ENCODE measurements at regions not wholly inside any gene's neighbourhood (a gene's known extent, or its start where the extent isn't known, plus 50 kb on each side); places are given as distances from the start of the nearest gene placed in this dataset.

DNA sequence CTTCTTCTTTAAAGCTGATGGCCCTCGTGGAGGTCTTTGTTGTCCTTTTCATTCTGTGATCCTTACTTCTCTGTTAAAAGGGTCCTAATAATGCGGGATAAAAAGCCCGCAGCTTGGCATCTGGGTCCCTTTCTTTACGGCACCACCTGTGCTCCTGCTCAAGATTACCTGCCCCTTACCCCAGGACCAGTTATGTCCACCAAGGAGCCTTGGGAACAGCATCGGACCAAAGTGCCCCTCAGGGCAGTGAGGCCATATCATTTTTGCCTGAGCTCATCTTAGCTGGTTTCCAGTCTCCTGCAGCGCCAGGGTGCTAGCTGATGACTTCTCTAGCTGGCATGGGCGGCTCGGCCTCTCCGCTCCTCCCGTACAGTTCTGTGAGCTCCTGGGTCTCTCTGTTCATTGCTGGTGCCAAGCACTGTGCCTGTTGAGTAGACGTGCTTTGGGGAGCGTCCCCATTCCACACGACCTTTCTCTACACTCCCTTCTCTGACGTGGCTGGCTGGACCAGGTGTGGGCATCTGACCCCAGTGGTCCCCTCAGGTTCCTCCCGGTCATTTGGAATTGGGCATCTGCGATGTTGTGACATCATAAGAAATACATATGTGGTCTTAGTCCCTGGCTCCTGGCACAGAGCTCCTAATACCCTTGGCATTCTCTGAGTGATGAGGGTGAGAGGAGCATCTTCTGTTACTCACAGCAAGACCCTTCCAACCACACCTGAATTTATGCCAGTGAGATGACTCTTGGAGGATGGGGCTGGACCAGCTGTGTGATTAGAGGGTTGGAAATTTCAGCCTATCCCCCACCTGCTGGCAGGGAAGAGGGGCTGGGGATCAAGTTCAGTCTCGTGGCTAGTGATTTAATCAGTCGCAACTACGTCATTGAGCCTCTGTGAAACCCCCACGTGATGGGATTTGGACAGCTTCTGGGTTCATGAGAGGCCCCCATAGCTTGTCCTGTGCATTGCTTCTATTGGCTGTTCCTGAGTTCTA is 134.2 kb upstream of the HS6ST1 start:
- DNase-seq, result no peak

DNA sequence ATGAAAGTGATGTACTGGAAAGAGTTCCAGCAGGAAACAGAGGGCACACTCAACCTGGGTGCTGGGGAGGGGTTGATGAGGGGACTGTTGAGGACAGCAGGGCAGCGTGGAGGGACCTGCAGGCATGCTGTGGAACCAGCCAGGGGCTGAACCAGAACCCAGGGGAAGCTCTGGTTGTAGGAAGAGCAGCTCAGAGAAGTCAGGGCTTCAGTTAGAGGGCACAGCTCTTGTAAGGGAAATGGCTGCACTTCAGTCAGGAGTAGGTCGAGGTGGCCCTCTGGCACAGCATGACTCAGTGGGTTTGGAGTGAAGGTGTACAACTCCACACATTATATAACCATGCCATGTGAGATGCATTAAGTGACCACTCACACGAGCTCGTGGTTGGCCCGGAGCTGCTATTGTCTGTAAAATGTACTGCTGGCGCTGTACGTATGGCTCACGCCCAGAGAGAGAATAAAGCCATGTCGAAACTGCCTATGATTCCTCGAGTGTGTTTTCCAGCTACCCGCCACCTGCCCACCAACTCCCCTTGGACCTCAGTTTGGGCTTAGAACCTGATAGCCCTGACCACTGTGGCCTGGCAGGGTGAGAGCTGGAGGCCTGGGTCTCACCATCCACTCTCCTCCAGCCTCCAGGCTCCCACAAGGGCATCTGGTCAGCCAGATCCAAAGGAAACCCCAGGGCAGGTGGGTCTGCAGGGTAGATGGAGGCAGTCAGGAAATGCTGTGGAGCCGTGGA is 136.5 kb upstream of the HS6ST1 start:
- no peak for DNase-seq

DNA sequence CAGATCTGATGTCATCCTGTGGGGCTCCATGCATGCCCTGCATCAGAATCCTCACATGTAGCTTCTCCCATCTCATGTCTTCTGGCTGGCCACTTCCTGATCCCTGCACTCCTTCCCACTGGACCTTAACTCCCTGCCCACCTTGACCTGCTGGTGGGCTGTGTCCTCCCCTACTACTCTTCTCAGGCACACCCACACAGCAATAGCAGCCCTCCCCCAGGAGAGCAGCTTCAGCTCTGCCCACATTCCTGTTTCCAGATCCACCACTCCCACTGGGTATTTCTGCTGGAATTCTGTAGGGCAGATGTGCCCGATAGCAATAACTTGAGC is 137.0 kb upstream of the HS6ST1 start:
- no peak for DNase-seq

DNA sequence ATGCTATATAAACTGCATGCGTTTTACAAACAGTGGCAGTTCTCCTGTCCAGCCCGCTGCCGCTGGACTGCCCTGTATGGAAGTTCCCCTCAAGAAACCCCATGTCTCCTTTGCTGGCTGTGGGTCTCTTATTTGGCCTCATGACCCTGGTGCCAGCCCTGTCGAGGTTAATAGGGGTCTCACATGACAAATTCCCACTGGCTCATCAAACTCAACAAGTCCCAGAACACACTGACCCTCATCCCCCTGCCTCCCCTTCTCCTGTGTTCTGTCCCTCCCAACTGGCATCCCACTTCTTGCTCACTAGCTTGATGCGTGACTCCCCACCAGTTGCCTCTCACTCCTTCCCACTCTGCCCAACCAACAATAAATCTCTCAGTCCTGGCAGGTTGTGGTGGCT is 137.6 kb upstream of the HS6ST1 start:
- DNase-seq, result no peak

DNA sequence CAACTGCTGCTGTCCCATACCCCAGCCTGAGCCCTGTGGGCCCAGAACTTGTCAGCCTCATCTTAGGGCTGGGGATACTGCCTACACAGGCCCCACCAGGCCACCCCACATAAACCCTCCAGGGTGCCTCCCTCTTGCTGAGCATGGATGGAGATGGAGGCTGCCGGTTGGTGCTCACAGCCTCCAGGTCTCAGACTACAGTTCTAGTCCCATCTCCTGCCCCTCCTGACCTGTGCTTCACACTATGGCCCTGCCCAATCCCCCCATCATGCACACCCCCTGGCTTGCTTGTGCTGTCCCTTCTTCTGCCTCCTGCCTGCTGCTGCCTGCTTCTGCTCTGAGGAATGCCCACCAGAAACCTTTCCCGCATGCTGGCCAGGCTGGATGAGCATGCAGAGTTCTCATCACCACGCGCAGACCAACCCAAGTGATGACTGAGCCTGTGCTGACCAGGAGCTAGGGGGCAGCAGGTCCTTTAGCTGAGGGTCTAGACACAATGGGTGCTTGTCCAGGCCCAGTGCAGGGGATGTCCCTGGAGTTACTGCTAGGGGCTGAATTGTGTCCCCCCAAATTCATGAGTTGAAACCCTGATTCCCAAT is 138.4 kb upstream of the HS6ST1 start:
- DNase-seq, result no peak

DNA sequence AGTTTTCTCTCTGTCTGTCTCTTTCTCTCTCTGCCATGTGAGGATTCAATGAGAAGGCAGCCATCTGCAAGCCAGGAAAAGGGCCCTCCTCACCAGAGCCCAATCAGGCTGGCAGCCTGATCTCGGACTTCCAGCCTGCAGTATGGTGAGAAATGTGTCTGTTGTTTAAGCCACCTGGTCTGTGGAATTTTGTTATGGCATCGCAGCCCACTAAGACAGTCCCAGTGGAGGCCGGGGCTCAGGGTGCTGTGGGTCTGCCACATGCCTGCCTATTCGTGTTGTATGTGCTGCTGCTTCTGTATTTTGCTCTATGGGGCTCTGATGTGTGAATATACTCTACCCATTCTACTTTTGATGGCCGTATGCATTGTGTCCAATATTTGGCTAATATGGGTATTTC is 139.0 kb upstream of the HS6ST1 start:
- DNase-seq, result no peak

DNA sequence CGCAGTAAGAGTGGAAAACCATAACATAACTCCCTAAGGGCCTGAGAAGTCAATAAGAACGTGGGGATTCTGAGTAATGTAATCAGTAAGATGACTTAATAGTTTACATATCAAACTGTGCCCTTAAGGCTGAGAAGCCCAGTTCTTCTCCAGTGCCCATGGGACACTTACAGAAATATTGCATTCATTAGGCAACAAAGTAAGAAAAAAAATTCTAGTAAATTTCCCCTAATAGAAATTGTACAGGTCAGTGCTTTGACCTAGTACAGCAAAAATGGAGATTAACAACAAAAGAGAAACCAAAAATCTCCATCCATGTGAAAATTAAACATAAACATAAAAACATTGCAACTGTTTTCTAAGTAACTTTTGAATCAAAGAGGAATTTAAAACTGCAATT is 139.8 kb upstream of the HS6ST1 start:
- no peak for DNase-seq

DNA sequence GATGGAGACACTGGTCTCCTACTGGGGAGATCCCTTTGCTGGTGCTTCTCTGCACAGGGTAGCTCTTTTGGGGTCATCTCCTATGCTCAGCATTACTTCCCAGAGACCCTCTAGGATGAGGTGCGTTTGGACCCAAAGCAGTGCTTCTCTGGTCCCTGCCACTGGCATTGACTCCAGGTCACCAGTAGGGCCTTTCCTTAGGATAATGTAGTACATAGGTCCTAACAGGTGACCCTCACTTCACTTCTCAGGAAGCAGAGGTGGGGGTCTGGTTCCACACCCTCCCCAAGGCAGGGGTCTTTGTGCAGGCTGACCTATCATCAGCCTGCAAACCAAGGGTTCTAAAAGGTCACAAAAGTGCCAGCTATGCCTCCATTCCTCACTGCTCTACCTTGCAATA is 145.8 kb upstream of the HS6ST1 start:
- no peak for DNase-seq

DNA sequence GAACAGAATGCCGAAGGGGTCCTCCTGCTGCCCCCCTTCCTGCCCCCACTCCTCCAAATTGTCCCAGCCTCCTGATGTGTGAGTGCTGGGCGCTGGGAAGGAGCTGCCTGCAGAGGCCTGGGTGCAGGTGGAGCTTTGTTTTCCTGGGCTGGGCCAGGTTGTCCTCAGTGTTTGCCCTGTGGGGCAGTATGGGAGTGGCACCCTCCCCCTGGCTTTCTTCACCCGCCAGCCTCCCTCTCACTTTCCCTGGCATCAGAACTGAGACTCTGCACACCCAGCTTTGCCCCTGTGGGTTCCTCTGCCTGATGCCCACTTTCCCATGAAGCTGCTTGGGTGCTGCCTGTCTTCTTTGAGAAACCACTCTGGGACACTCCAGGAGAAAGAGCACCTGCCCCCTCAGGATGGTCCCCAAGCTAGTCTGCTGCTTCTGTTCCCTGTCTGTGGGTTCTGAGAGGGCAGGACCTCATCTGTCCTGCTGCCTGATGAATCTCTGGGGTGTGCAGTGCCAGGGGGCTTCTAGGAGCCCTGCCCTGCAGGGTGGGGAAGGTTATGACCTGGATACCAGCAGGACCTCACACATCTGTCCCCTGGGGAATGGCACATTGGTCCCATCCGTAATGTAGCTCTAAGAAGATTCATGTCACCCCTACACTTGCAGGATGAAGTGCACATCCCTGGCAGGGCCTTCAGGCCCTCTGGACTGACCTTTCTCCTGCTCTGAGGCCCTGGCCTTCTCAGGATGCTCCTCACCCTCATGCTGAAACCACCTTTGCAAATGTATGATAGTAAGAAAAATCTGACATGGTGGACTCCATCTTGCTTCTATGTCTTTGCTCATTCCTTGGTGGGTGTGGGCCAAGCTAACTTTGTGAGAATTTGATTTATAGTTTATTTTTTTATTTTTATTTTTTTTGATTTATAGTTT is 146.8 kb upstream of the HS6ST1 start:
- DNase-seq, result no peak

DNA sequence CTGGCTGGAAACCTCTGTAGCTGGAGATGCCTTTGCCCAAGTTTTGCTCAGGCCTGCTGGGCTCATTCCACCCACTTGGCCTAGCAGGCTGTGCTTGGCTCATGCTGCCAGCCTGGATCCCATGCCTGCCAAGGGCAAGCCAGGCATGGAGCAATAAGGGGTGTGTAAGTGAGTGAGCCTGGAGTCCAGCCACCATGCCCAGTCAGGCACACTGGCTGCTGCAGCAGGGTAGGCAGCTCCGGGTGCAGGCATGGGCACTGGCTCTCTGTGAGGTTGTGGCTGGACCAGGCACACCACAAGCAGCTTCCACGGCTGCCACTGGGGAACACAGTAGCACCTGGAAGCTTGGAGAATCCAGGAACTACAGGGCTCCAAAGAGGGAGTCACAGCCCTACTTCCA is 147.7 kb upstream of the HS6ST1 start:
- no peak for DNase-seq

DNA sequence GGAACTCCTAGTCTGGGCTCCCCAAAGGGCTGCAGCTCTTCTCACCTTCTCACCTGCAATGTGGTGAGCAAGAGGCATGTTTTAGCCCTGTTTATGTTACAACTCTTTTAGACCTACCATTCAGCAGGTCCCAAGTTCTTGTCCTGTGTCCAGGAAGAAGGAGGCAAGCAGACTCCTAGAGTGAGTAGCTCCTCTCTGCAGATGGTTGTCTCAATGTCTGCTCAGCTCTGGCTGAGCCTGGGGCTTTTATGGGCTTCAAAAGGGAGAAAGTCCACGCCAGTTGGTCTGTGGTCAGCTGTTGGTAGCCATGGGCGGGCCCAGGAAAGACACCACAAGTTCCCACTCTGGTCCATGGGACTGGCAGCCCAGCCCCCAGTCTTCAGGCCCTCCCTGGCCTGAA is 148.1 kb upstream of the HS6ST1 start:
- no peak for DNase-seq

DNA sequence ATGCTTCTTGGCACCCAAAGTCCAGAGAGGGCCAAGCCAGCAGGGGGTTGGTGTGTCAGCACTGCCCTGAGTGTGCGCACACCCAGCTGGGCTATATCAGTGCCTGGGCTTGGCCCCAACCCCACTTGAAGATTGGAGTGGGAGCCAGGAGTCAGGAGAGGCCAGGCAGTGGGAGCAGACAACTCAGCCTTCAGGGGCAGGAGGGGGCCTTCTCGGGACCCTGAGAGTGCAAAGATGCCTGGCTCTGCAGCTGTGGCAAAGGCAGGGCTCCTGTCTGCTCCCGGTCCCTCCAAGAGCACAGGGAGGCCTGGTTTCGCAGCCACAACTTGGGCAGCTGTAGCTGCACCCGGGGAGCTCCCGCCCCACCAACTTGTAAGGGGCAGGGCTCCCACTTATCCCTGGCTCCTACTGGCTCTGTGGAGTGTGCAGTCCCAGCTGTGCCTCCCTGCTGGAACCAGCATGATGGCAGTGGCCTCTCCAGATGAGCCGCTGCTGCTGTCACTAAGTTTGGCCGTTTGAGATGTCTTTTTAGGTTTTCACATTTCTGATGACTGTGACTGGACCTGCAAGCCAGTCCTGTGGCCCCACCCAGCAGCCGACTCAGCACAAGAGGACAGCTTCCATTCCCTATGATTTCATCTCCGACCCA is 148.8 kb upstream of the HS6ST1 start:
- DNase-seq, result no peak

DNA sequence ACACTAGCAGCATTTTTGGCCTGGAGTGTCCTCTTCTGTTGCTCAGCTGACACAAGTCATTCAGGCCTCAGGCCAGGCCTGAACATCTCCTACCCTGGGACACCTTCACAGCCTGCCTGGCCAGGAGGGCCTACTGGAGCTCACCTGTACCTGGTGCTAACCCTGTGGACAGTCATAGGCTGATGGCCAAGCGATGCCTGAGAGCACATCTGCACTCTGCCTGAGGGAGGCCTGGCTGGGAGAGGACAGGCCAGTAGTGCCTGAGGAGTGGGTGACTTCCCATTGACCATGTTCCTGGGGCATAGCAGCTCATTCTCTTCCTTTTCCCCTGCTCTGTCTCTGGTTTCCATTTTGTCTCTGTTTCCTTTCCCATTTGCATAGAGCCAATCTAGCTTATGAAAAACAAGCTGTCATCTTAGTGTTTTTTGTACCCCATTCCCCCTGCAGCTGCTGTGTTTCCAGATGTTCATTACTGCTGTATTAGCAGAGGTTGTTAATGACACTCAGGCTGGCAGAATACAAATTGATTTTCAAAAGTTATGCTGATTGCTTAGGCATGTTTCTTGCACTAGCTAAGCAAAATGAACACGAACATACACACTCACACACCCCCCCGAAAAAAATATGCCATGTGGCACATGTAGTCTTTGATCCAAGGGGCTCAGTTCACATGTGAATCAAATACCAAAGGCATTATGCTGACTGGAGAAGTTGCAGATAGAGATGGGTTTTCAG is 149.7 kb upstream of the HS6ST1 start:
- DNase-seq, result no peak

DNA sequence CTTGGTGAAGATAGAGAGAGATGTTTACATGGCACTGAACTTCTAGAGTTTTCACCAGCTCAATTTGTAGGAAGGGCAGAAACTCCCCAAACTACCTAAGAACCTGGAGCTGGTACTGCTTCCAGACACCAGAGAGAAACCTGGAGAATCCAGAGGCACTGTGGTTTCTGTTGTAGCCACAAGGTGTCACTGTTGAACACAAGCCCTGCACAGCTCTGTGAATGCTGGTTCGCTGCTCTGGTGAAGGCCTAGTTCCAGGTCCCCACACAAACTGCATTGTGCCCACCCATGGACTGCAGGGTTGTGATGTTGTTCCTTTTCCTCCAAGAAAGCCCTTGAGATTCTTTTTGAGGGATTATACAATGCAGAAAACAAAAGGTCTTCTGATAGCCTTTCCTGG is 150.5 kb upstream of the HS6ST1 start:
- DNase-seq, result no peak

DNA sequence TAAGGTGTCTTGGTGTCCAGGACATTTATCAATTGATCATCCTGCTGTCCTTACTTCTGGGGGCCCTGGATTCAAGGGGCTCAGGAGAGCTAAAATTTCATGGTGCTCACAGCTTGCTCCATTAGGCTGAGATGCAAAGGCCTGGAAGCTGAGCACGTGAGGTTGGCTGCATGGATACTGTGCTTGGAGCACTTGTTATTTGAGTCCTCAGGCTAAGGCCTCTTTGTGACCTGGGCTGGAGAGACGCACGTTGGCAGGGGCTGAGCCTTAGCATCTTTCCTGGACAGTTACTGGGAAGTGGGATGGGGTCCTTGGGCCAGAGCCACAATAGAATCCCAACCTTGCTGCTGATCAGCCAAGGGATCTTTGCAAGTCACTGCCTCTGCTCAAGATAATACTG is 151.2 kb upstream of the HS6ST1 start:
- no peak for DNase-seq

DNA sequence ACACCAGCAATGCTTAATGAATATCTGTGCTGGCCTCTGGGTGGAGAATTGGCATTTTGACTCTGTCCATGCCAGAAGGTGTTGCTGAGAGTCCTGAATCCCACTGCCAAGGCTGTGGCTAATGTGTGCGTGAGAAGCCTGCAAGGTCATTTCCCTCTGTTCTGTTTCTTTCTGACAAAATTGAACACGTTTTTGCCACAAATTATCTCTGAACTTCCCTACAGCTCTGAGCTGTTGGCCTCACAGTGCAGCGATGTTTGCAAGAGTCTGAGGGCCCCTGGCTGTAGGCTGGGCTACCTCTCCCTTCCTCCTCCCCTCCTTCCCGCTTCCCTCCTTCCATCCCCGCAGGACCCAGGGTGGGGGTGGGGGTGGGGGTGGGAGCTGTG is 154.1 kb upstream of the HS6ST1 start:
- DNase-seq, result no peak

DNA sequence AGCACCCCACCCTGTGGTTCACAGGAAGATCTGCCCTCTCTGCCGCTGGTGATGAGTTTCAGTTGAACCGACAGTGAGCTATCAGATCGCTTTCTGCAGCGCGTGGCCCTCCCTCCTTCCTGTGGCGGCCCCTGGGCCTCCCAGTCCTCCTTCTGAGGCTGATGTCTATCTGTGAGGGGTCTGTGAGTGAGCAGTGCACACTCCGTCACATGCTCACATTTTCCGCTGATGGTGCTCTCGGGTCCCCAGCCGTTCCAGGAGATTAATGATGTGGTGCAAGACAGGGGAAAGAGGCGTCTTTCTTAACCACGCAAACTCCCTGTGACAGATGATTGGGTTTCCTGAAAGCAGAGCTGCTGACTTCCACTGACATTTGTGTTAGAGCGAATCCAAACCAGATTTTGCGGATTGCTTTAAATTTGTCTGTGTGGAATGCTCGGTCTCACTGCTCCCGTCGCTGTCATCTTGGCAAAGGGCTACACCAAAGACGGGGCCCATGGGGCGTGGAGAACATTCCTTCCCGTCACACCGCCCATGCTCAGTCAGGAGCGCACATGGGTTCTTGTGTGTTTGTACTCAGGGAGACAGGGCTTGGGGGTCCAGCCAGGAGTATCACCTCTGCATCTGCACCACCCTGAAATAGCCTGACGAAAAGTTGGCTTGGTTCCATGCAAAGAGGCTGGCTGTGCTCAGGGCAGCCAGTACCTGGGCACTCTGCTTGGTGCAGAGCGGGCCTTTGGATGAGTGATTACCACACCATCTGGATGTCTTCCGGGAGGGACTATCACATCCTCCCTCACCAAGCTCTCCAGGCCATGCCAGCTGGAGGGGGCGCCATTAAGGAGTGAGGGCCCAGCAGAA is 154.7 kb upstream of the HS6ST1 start:
- DNase-seq, result no peak

DNA sequence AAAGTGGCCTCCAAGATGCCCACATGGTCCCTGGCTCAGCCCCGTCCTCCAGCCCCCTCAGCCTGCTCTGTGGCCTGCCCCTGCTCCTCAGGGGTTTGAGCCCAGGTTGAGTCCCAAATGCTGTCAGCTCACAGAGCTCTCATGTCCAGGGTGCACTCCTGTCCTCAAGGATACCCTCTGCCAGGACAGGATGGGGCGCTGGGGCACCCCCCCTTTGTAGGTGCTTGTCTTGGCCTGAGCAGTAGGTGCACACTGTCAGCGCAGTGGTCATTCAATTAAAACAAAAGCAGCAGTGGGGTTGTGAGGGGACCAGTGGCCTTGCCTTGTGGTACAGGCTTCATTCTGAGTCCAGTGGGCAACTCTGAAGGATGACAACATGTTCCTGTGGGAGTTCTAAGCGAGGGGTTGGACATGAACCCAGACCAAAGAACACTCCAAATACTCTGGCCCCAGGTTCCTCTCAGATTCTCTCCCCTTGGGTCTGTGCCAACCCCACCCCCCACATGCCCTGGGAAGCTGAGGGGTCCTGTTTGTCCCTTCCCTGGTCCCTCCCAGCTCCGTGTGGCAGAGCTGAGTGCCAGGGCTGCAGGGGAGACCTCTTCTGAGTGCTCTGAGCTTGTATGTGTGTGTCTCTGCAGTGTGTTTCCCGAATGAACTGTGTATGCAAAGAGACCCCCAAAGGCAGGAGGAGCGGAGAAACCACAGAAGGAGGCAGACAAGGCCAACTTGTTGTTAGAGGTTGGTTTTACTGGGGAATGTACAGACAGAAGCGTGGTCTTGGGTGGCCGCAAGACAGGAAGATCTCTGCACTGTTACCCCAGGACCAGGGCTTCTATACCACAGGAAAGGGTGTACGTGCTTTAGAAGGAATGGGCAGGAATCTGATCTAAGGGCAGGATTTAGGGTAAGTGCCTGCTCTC is 155.6 kb upstream of the HS6ST1 start:
- no peak for DNase-seq

DNA sequence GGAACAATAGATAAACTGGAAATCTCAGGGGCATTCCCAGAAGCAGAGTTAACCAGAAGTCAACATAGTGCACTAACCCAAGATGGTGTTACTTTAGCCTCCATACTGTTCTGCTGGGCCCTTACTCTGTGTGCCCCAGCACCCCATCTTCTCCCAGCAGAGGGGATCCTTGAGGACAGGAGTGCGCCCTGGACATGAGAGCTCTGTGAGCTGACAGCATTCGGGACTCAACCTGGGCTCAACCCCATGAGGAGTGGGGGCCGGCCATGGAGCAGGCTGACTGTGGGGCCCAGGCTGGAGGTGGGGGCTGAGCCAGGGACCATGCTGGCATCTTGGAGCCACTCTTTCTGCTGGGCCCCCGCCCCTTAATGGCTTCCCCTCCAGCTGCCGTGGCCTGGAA is 156.3 kb upstream of the HS6ST1 start:
- DNase-seq, result no peak

Measured in activated gamma-delta T cell treated with Interleukin-2 at 50 U/mL for 16 hours (primary cell).